ENCODE measurements at regions not wholly inside any gene's neighbourhood (a gene's known extent, or its start where the extent isn't known, plus 50 kb on each side); places are given as distances from the start of the nearest gene placed in this dataset.

DNA sequence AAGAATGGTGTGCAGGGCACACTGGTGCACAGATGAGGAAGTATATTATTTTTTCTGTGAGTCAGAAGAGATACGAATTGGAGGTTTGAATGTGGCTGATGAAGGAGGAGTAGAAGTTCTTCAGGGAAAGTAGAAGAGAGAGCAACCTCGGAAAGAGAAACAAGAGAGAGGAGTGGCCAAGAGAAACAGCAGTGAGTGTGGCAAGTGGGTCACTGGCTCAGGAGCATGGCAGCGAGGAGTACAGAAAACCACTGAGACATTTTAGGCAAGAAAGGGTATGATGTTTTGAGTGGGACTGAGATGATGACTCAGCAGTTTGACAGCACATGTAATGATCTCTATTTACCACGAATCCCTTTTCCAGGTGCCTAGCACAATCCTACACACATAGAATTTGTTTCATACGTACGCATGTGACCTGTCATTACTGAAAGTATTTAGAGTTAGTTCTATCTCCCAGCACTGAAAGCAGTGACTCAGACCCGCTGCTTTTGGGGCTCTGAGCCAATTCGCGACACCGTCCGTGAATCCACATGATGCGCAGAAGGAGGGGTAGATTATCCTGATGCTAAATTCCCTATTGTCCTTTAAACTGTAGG is 915.4 kb downstream of the DCDC2C start:
- no peak overlapping the region for H3K9ac ChIP-seq (ENCODE audit: low read length)
- H3K9me2 ChIP-seq (replicated peaks; ENCODE audit: insufficient read depth, low read length), result no peaks in the 10 kb centered on the region
- no peak overlapping the region for H2AFZ ChIP-seq (ENCODE audit: low read depth, low read length, severe bottlenecking)
- H3K27ac ChIP-seq (ENCODE audit: low read depth, low read length), result no peak overlapping the region
- no peaks in the 10 kb centered on the region for H3K36me3 ChIP-seq (ENCODE audit: low read length)
- TF ChIP-seq, protein P1, sequence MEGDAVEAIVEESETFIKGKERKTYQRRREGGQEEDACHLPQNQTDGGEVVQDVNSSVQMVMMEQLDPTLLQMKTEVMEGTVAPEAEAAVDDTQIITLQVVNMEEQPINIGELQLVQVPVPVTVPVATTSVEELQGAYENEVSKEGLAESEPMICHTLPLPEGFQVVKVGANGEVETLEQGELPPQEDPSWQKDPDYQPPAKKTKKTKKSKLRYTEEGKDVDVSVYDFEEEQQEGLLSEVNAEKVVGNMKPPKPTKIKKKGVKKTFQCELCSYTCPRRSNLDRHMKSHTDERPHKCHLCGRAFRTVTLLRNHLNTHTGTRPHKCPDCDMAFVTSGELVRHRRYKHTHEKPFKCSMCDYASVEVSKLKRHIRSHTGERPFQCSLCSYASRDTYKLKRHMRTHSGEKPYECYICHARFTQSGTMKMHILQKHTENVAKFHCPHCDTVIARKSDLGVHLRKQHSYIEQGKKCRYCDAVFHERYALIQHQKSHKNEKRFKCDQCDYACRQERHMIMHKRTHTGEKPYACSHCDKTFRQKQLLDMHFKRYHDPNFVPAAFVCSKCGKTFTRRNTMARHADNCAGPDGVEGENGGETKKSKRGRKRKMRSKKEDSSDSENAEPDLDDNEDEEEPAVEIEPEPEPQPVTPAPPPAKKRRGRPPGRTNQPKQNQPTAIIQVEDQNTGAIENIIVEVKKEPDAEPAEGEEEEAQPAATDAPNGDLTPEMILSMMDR (IDR thresholded peaks at IDR 0.05; ENCODE audit: insufficient read depth, low read length, poor library complexity, severe bottlenecking), result no peak
- no peak for TF ChIP-seq EZH2phosphoT487 (conservative IDR thresholded peaks at IDR 0.05; ENCODE audit: low read length)
- no peaks in the 10 kb centered on the region for H3F3A ChIP-seq (ENCODE audit: insufficient read depth)
- H3K4me3 ChIP-seq (ENCODE audit: insufficient read depth, low read length, poor library complexity, severe bottlenecking), result no peak overlapping the region
- no peaks in the 10 kb centered on the region for H3K79me2 ChIP-seq (ENCODE audit: insufficient read depth, low read length)
- H4K20me1 ChIP-seq (ENCODE audit: low read depth, low read length), result no peaks in the 10 kb centered on the region
- H3K9me3 ChIP-seq (ENCODE audit: insufficient read depth, low read length), result no peaks in the 10 kb centered on the region
- no peak overlapping the region for H3K4me2 ChIP-seq (ENCODE audit: low read depth, low read length, poor library complexity, severe bottlenecking)
- H3K27me3 ChIP-seq (ENCODE audit: low read length), result no peaks in the 10 kb centered on the region

DNA sequence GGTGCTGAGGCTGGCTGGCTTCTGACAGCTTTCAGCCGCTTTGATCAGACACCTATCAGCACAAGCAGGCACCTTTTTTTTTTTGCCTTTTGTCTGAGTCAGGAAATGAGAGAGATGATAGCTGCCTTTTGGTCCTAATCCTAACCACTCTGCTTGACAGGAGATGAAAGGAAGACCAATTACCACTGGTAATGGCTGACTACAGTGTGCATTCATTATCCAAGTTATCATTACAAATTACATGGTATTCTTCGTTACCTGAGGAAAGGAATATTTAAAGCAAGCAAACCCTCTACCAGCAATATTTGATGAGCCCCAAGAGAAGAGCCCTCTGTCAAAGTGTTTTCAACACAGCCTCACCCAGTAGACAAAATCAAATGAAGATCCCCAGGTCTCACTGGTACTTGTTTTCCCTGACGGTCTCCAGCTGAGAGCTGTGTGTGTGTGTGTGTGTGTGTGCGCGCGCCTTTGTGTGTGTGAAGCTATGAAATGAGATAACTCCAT is 925.7 kb downstream of the DCDC2C start:
- H3K4me3 ChIP-seq (ENCODE audit: insufficient read depth, low read length, poor library complexity, severe bottlenecking), result no peak overlapping the region
- H3F3A ChIP-seq (ENCODE audit: insufficient read depth), result no peaks in the 10 kb centered on the region
- no peaks in the 10 kb centered on the region for H3K9me2 ChIP-seq (replicated peaks; ENCODE audit: insufficient read depth, low read length)
- H3K27me3 ChIP-seq (ENCODE audit: low read length), result no peaks in the 10 kb centered on the region
- no peak overlapping the region for H3K27ac ChIP-seq (ENCODE audit: low read depth, low read length)
- no peaks in the 10 kb centered on the region for H3K9me3 ChIP-seq (ENCODE audit: insufficient read depth, low read length)
- no peaks in the 10 kb centered on the region for H3K36me3 ChIP-seq (ENCODE audit: low read length)
- no peak for TF ChIP-seq EZH2phosphoT487 (conservative IDR thresholded peaks at IDR 0.05; ENCODE audit: low read length)
- TF ChIP-seq, protein P1 (IDR thresholded peaks at IDR 0.05; ENCODE audit: insufficient read depth, low read length, poor library complexity, severe bottlenecking), result no peak
- no peak overlapping the region for H2AFZ ChIP-seq (ENCODE audit: low read depth, low read length, severe bottlenecking)
- no peak overlapping the region for H3K4me2 ChIP-seq (ENCODE audit: low read depth, low read length, poor library complexity, severe bottlenecking)
- H4K20me1 ChIP-seq (ENCODE audit: low read depth, low read length), result no peaks in the 10 kb centered on the region
- no peaks in the 10 kb centered on the region for H3K79me2 ChIP-seq (ENCODE audit: insufficient read depth, low read length)
- no peak overlapping the region for H3K9ac ChIP-seq (ENCODE audit: low read length)

DNA sequence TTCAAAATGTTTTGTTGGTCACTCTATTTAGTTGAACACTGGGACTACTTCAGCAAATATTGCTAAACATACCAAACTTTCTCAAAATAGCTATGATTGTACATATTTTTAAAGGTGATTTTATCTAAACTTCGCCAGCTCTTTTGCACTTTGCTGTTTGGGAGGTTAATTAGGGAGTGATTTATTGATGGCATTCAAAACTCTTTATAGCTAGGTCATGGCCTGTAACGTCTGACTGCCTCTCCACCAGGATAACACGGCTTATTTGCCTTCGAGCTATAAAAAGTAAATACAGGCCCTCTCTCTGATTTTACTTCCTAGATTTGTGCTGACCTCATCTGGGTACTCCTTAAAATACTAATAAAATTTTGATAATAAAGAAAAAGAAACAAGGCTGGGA is 931.9 kb downstream of the DCDC2C start:
- Histone ChIP-seq H3K79me2 (ENCODE audit: insufficient read depth, low read length) (no peaks in the 10 kb centered on the region), H3K9me3 (ENCODE audit: insufficient read depth, low read length) (no peaks in the 10 kb centered on the region), H3K27ac (ENCODE audit: low read depth, low read length) (no peak overlapping the region), H3K36me3 (ENCODE audit: low read length) (no peaks in the 10 kb centered on the region), H3K27me3 (ENCODE audit: low read length) (no peaks in the 10 kb centered on the region), H3F3A (ENCODE audit: insufficient read depth) (no peaks in the 10 kb centered on the region), H3K4me3 (ENCODE audit: insufficient read depth, low read length, poor library complexity, severe bottlenecking) (no peak overlapping the region), H4K20me1 (ENCODE audit: low read depth, low read length) (no peaks in the 10 kb centered on the region), H2AFZ (ENCODE audit: low read depth, low read length, severe bottlenecking) (no peak overlapping the region), H3K9ac (ENCODE audit: low read length) (no peak overlapping the region), H3K9me2 (replicated peaks; ENCODE audit: insufficient read depth, low read length) (no peaks in the 10 kb centered on the region), H3K4me2 (ENCODE audit: low read depth, low read length, poor library complexity, severe bottlenecking) (no peak overlapping the region)
- TF ChIP-seq EZH2phosphoT487 (conservative IDR thresholded peaks at IDR 0.05; ENCODE audit: low read length), result no peak
- TF ChIP-seq, protein P1 (IDR thresholded peaks at IDR 0.05; ENCODE audit: insufficient read depth, low read length, poor library complexity, severe bottlenecking), result no peak
